IMR-90 (cell line): ENCODE measurements at regions not wholly inside any gene's neighbourhood (a gene's known extent, or its start where the extent isn't known, plus 50 kb on each side); places are given as distances from the start of the nearest gene placed in this dataset.
A peak's percentile ranks its signal among the peaks of the same experiment; 100 is the strongest.
"Not testable (repeated sequence)": the region's sequence is repeated elsewhere in the genome, so short reads cannot be mapped to it uniquely, and the experiment has no call there.

Experiments used
- ATAC-seq: fragments of 200-7000 bp; cut with Tn5 transposase; 2 replicates; pipeline ENCODE4 v1.9.1; 2020; ENCODE audit warnings: low read depth, mild to moderate bottlenecking, moderate library complexity
- BruUV-seq: library from RNA; stranded (reverse); fragments of 400-500 nt; replicated peaks from 2 replicates; lab custom pipeline; 2021; lab: Mats Ljungman, UMichigan
- CTCF ChIA-PET: fragments of 300-600 bp; formaldehyde crosslinking; extraction: SDS; loops from one replicate; lab custom pipeline; 2021; ENCODE audit warnings: antibody characterized with exemption; lab: Yijun Ruan, JAX
- POLR2A ChIA-PET: fragments of 300-600 bp; sonication (Branson Sonifier 250); formaldehyde crosslinking; loops from one replicate; lab custom pipeline; 2022; ENCODE audit warnings: antibody characterized with exemption; ENCODE audit not compliant: unreplicated experiment; lab: Charles Lee
- DNase-seq: peaks from one replicate; pipeline ENCODE4 v3.0.0; 2013
- H2AFZ ChIP-seq: replicated peaks from 2 replicates; pipeline ENCODE3; 2013; ENCODE audit warnings: low read length, mild to moderate bottlenecking; ENCODE audit not compliant: poor library complexity
- H2AK5ac ChIP-seq: 2 replicates; pipeline ENCODE4 v1.6.1; 2013; ENCODE audit warnings: low read depth, low read length, inconsistent platforms
- H2AK9ac ChIP-seq: replicated peaks from 2 replicates; pipeline ENCODE3; 2013; ENCODE audit warnings: mild to moderate bottlenecking, low read depth, low read length, moderate library complexity; ENCODE audit not compliant: poor library complexity
- H2BK120ac ChIP-seq: 2 replicates; pipeline ENCODE4 v1.6.1; 2013; ENCODE audit warnings: low read depth, low read length, inconsistent platforms
- H2BK15ac ChIP-seq: 3 replicates; pipeline ENCODE4 v1.6.1; 2013; ENCODE audit warnings: low read depth, low read length, inconsistent platforms
- H2BK20ac ChIP-seq: 2 replicates; pipeline ENCODE4 v1.6.1; 2013; ENCODE audit warnings: low read depth, mild to moderate bottlenecking, inconsistent platforms, low read length, moderate library complexity
- H2BK5ac ChIP-seq: 2 replicates; pipeline ENCODE4 v1.6.1; 2013; ENCODE audit warnings: mild to moderate bottlenecking, low read depth, low read length, inconsistent platforms; ENCODE audit not compliant: poor library complexity, severe bottlenecking
- H3K14ac ChIP-seq: replicated peaks from 2 replicates; pipeline ENCODE4 v1.6.1; 2013; ENCODE audit warnings: low read depth, low read length, inconsistent platforms
- H3K18ac ChIP-seq: 2 replicates; pipeline ENCODE4 v1.6.1; 2013; ENCODE audit warnings: low read depth, low read length, control low read depth
- H3K23ac ChIP-seq: 2 replicates; pipeline ENCODE4 v1.6.1; 2013; ENCODE audit warnings: low read depth, low read length, inconsistent platforms
- H3K27ac ChIP-seq: 2 replicates; pipeline ENCODE4 v1.5.1; 2013; ENCODE audit warnings: mild to moderate bottlenecking, control low read depth, low read length; ENCODE audit not compliant: insufficient read depth
- H3K27me3 ChIP-seq: 2 replicates; pipeline ENCODE4 v1.6.1; 2013; ENCODE audit warnings: low read length; ENCODE audit not compliant: control insufficient read depth, insufficient read depth
- H3K36me3 ChIP-seq: 2 replicates; pipeline ENCODE4 v1.6.1; 2013; ENCODE audit warnings: low read length, mixed read lengths; ENCODE audit not compliant: control insufficient read depth, insufficient read depth
- H3K4ac ChIP-seq: 2 replicates; pipeline ENCODE4 v1.6.1; 2013; ENCODE audit warnings: low read depth, low read length, inconsistent platforms
- H3K4me1 ChIP-seq: 2 replicates; pipeline ENCODE4 v1.6.1; 2013; ENCODE audit warnings: low read length, mixed read lengths; ENCODE audit not compliant: control insufficient read depth, insufficient read depth
- H3K4me2 ChIP-seq: 2 replicates; pipeline ENCODE4 v1.6.1; 2013; ENCODE audit warnings: low read depth, mild to moderate bottlenecking, control low read depth, low read length, moderate library complexity
- H3K4me3 ChIP-seq: 2 replicates; pipeline ENCODE4 v1.5.1; 2013; ENCODE audit warnings: low read depth, mild to moderate bottlenecking, control low read depth, low read length, moderate library complexity; ENCODE audit not compliant: insufficient read depth
- H3K56ac ChIP-seq: 2 replicates; pipeline ENCODE4 v1.6.1; 2013; ENCODE audit warnings: low read length, inconsistent platforms; ENCODE audit not compliant: insufficient read depth; ENCODE audit errors: extremely low read depth
- H3K79me1 ChIP-seq, 2 experiments: 2 replicates each; pipeline ENCODE4 v1.6.1; 2013; ENCODE audit warnings: low read length in 2 of 2, inconsistent platforms in 1 of 2, low read depth in 1 of 2
- H3K9ac ChIP-seq: 2 replicates; pipeline ENCODE4 v1.6.1; 2013; ENCODE audit warnings: low read depth, low read length, control low read depth
- H3K9me1 ChIP-seq: 2 replicates; pipeline ENCODE4 v1.6.1; 2013; ENCODE audit warnings: low read length, inconsistent platforms; ENCODE audit not compliant: insufficient read depth
- H3K9me3 ChIP-seq: 2 replicates; pipeline ENCODE4 v1.6.1; 2013; ENCODE audit warnings: low read length; ENCODE audit not compliant: control insufficient read depth, insufficient read depth
- H4K20me1 ChIP-seq: 2 replicates; pipeline ENCODE4 v1.6.1; 2013; ENCODE audit warnings: low read length, inconsistent platforms; ENCODE audit not compliant: insufficient read depth
- H4K5ac ChIP-seq: 2 replicates; pipeline ENCODE4 v1.6.1; 2013; ENCODE audit warnings: mild to moderate bottlenecking, low read depth, low read length, control low read depth
- H4K8ac ChIP-seq, 2 experiments: 2 replicates each; pipeline ENCODE4 v1.6.1; 2013; ENCODE audit warnings: low read depth in 2 of 2, low read length in 2 of 2, control low read depth in 1 of 2, inconsistent platforms in 1 of 2
- H4K91ac ChIP-seq: 2 replicates; pipeline ENCODE4 v1.6.1; 2013; ENCODE audit warnings: low read depth, low read length, inconsistent platforms; ENCODE audit not compliant: insufficient read depth
- MAFK ChIP-seq: IDR thresholded peaks from 2 replicates; pipeline ENCODE4 v1.6.1; 2012; ENCODE audit warnings: low read depth, low read length, improper control_type of control experiment
- WGBS, 2 experiments: methylation state at CpG; one replicate each; pipeline versions ENCODE4 v1.1.5 to v1.1.7; 2013; ENCODE audit warnings: missing lambda C conversion rate in 2 of 2; ENCODE audit not compliant: insufficient read length in 1 of 2; ENCODE audit errors: extremely low coverage in 2 of 2; 5-methylcytosine and 5-hydroxymethylcytosine counted together
- dilution Hi-C: fragments of 300-500 bp; cut with HindIII; formaldehyde crosslinking; loops from one replicate; pipeline ENCODE4 v1.14.3; 2018; ENCODE audit warnings: low sequenced_read_pairs; ENCODE audit not compliant: unreplicated experiment
- in situ Hi-C: fragments of 300-500 bp; cut with MboI; formaldehyde crosslinking; loops from 3 replicates; pipeline ENCODE4 v1.14.3; 2019; ENCODE audit warnings: low sequenced_read_pairs, inconsistent platforms, mixed read lengths
- intact Hi-C: fragments of 100-400 bp; cut with micrococcal nuclease; formaldehyde crosslinking; loops from 2 replicates; pipeline ENCODE4 v1.10.0; 2022

DNA sequence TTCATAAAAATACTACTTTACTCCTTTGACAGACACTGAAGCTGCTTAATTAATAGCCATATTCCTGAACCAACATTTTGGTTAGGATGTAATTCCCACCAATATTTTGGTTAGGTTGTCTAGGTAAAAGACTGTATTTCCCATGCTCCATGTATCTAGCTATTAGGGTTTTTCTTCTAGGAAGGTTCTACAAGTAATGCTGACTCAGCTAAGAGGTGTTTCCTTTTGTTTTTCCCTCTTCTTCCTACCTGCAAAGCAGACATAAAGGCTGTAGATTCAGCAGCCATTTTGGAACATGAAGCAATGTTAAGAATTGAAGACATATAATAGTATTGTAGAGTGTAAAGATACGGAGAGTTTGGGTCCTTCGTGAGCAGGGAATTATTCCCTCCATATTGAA lies 115.3 kb downstream of the OR4C45 start:
- BruUV-seq, H3K4me3 ChIP-seq, H3K4me1 ChIP-seq, H3K4ac ChIP-seq, H2AK9ac ChIP-seq, H3K56ac ChIP-seq, H3K9me1 ChIP-seq, H2AK5ac ChIP-seq, H4K5ac ChIP-seq, H3K4me2 ChIP-seq, H4K8ac ChIP-seq, H3K18ac ChIP-seq, ATAC-seq, H4K91ac ChIP-seq, H2AFZ ChIP-seq, H2BK20ac ChIP-seq, in situ Hi-C loops, H3K27me3 ChIP-seq, H3K79me1 ChIP-seq, dilution Hi-C loops, H2BK15ac ChIP-seq, H3K23ac ChIP-seq, H2BK120ac ChIP-seq, H3K9me3 ChIP-seq, H3K36me3 ChIP-seq, CTCF ChIA-PET, H3K27ac ChIP-seq, H3K9ac ChIP-seq, H2BK5ac ChIP-seq, intact Hi-C loops, DNase-seq, POLR2A ChIA-PET, H4K20me1 ChIP-seq, H3K14ac ChIP-seq: not testable (repeated sequence)
- peak; percentile 86 for TF ChIP-seq MAFK
- WGBS, 2 experiments: no CpG with 5 or more reads among the region's 2 CpGs
